ENCODE measurements at regions not wholly inside any gene's neighbourhood (a gene's known extent, or its start where the extent isn't known, plus 50 kb on each side); places are given as distances from the start of the nearest gene placed in this dataset.

DNA sequence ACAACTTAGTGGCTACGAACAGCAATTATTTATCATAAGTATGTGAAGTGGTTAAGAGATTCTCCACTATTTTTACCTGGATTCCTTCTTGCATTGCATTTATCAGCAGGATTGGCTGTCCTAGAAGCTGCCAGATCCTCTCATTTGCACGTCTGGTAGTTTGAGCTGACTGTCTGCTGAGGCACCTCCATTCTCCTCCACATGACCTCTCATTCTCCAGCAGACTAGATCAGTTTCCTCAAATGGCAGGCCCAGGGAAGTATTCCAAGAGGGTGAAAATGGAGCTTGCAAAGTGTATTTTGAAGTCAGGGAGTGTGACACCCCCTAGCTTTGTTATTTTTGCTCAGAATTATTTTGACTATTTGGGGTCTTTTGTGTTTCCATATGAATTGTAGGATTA, 870.1 kb downstream of the CDH11 start:
- TF ChIP-seq TCF12 (IDR thresholded peaks at IDR 0.05; ENCODE audit: low read depth) (no peak), CEBPB (IDR thresholded peaks at IDR 0.05) (no peak), NFIC (IDR thresholded peaks at IDR 0.05) (no peak)
- TF ChIP-seq, protein P1, sequence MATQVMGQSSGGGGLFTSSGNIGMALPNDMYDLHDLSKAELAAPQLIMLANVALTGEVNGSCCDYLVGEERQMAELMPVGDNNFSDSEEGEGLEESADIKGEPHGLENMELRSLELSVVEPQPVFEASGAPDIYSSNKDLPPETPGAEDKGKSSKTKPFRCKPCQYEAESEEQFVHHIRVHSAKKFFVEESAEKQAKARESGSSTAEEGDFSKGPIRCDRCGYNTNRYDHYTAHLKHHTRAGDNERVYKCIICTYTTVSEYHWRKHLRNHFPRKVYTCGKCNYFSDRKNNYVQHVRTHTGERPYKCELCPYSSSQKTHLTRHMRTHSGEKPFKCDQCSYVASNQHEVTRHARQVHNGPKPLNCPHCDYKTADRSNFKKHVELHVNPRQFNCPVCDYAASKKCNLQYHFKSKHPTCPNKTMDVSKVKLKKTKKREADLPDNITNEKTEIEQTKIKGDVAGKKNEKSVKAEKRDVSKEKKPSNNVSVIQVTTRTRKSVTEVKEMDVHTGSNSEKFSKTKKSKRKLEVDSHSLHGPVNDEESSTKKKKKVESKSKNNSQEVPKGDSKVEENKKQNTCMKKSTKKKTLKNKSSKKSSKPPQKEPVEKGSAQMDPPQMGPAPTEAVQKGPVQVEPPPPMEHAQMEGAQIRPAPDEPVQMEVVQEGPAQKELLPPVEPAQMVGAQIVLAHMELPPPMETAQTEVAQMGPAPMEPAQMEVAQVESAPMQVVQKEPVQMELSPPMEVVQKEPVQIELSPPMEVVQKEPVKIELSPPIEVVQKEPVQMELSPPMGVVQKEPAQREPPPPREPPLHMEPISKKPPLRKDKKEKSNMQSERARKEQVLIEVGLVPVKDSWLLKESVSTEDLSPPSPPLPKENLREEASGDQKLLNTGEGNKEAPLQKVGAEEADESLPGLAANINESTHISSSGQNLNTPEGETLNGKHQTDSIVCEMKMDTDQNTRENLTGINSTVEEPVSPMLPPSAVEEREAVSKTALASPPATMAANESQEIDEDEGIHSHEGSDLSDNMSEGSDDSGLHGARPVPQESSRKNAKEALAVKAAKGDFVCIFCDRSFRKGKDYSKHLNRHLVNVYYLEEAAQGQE (IDR thresholded peaks at IDR 0.05; ENCODE audit: low read depth): no peak
- TF ChIP-seq, protein P2, sequence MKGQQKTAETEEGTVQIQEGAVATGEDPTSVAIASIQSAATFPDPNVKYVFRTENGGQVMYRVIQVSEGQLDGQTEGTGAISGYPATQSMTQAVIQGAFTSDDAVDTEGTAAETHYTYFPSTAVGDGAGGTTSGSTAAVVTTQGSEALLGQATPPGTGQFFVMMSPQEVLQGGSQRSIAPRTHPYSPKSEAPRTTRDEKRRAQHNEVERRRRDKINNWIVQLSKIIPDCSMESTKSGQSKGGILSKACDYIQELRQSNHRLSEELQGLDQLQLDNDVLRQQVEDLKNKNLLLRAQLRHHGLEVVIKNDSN (IDR thresholded peaks at IDR 0.05): no peak
